Smooth muscle cell (in vitro differentiated cells): ENCODE measurements at regions not wholly inside any gene's neighbourhood (a gene's known extent, or its start where the extent isn't known, plus 50 kb on each side); places are given as distances from the start of the nearest gene placed in this dataset.

ENCODE experiments used
- DNase-seq: peaks from one replicate; lab custom pipeline; 2025; ENCODE audit not compliant: unreplicated experiment; lab: John Stamatoyannopoulos, UW
- H2AFZ ChIP-seq: fragments of 200-600 bp; sonication (generic); 2 replicates; pipeline ENCODE4 v1.6.0; 2016; ENCODE audit warnings: antibody characterized with exemption, low read depth, mild to moderate bottlenecking
- H3F3A ChIP-seq: fragments of 200-600 bp; sonication (generic); 2 replicates; pipeline ENCODE4 v1.6.0; 2017; ENCODE audit warnings: antibody characterized with exemption, low read depth
- H3K27ac ChIP-seq: fragments of 200-600 bp; sonication (generic); 2 replicates; pipeline ENCODE4 v1.5.1; 2016; ENCODE audit warnings: low read depth, mild to moderate bottlenecking
- H3K27me3 ChIP-seq: fragments of 200-600 bp; sonication (generic); 2 replicates; pipeline ENCODE4 v1.6.1; 2016; ENCODE audit warnings: low read depth, mild to moderate bottlenecking
- H3K36me3 ChIP-seq: fragments of 200-600 bp; sonication (generic); 2 replicates; pipeline ENCODE4 v1.5.1; 2016; ENCODE audit warnings: low read depth
- H3K4me1 ChIP-seq: fragments of 200-600 bp; sonication (generic); 2 replicates; pipeline ENCODE4 v1.5.1; 2016; ENCODE audit warnings: low read depth
- H3K4me2 ChIP-seq: fragments of 200-600 bp; sonication (generic); 2 replicates; pipeline ENCODE4 v1.6.0; 2016; ENCODE audit warnings: mild to moderate bottlenecking
- H3K4me3 ChIP-seq: fragments of 200-600 bp; sonication (generic); 2 replicates; pipeline ENCODE4 v1.5.1; 2016; ENCODE audit warnings: mild to moderate bottlenecking
- H3K79me2 ChIP-seq: fragments of 200-600 bp; sonication (generic); 2 replicates; pipeline ENCODE4 v1.6.0; 2016; ENCODE audit warnings: low read depth, mild to moderate bottlenecking
- H3K9ac ChIP-seq: fragments of 200-600 bp; sonication (generic); 2 replicates; pipeline ENCODE4 v1.6.0; 2016; ENCODE audit warnings: low read depth
- H3K9me3 ChIP-seq: fragments of 200-600 bp; sonication (generic); replicated peaks from 2 replicates; pipeline ENCODE4 v1.5.1; 2016; ENCODE audit warnings: low read depth
- H4K20me1 ChIP-seq: fragments of 200-600 bp; sonication (generic); 2 replicates; pipeline ENCODE4 v1.6.0; 2016; ENCODE audit warnings: low read depth
- WGBS: methylation state at CpG from one replicate; pipeline ENCODE4 v1.1.7; 2016; ENCODE audit warnings: low lambda C conversion rate; 5-methylcytosine and 5-hydroxymethylcytosine counted together
- TF ChIP-seq, protein P1 (sequence below): fragments of 200-600 bp; sonication (generic); IDR thresholded peaks from 2 replicates; pipeline ENCODE4 v1.5.1; 2017; ENCODE audit warnings: borderline replicate concordance, mild to moderate bottlenecking, antibody characterized with exemption; ENCODE audit not compliant: insufficient read depth, poor library complexity, severe bottlenecking

DNA sequence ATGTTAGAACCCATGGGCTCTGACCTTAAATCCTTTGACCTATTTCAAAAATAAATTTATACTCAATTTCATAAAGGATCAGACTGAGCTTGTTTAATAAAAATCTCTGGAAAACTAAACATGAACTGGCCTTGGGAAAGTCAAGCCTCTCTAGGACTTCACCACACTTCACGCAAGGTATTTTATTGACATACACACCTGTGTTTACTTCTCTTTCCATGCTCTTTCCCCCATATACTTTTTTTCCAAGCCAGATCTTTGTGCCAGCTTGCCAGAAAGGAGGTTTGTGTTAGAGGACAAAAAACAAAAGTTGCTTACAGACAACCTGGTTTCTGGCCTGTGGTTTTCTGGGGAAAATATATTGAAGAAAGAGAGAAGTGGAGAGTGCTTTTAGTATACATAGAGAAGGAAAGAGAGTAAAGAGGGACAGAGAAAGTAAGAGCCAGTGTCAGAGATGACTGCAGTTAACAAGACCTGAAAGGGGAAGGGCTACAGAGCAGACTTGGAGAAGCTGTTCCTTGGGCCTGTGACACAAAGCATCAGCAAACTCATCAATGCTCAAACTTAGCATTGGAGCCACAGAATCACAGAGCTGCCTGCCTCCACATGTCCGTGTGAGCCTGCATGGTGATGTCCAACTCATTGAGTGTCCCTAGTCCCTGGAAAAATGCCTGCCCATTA, 77.3 kb upstream of the TMTC2 start:
- WGBS: 82% methylated on average over 2 of the region's 2 CpGs
- Histone ChIP-seq H3K9me3 (no peaks in the 10 kb centered on the region), H3K36me3 (no peaks in the 10 kb centered on the region), H3K79me2 (no peaks in the 10 kb centered on the region), H3K4me2 (no peak overlapping the region), H3F3A (no peaks in the 10 kb centered on the region), H3K27ac (no peak overlapping the region), H3K4me3 (no peak overlapping the region), H3K27me3 (no peaks in the 10 kb centered on the region), H3K4me1 (no peaks in the 10 kb centered on the region), H3K9ac (no peak overlapping the region), H2AFZ (no peak overlapping the region), H4K20me1 (no peaks in the 10 kb centered on the region)
- DNase-seq: no peak
- TF ChIP-seq, protein P1, sequence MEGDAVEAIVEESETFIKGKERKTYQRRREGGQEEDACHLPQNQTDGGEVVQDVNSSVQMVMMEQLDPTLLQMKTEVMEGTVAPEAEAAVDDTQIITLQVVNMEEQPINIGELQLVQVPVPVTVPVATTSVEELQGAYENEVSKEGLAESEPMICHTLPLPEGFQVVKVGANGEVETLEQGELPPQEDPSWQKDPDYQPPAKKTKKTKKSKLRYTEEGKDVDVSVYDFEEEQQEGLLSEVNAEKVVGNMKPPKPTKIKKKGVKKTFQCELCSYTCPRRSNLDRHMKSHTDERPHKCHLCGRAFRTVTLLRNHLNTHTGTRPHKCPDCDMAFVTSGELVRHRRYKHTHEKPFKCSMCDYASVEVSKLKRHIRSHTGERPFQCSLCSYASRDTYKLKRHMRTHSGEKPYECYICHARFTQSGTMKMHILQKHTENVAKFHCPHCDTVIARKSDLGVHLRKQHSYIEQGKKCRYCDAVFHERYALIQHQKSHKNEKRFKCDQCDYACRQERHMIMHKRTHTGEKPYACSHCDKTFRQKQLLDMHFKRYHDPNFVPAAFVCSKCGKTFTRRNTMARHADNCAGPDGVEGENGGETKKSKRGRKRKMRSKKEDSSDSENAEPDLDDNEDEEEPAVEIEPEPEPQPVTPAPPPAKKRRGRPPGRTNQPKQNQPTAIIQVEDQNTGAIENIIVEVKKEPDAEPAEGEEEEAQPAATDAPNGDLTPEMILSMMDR: no peak

DNA sequence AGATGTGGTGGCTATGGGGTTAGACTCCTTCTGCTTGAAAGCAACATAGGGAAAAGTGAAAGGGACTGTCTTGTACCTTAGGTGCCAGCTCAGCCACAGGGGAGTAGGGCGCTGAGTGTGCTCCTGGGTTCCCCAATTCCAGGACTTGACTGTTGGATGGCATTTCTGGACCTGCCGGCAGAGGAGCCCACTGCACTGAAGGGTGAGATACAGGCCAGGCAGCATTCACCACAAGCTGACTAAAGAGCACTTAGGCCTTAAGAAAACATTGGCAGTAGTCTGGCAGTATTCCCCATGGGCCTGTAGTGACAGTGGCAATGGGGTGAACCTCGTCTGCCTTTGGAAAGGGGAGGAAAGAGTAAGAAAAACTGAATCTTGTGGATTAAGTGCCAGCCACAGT, 67.1 kb upstream of the TMTC2 start:
- TF ChIP-seq, protein P1: no peak
- Histone ChIP-seq H2AFZ (no peak overlapping the region), H3K4me2 (no peak overlapping the region), H4K20me1 (no peaks in the 10 kb centered on the region), H3K27me3 (no peaks in the 10 kb centered on the region), H3K36me3 (no peaks in the 10 kb centered on the region), H3K9ac (no peak overlapping the region), H3K9me3 (no peaks in the 10 kb centered on the region), H3K79me2 (no peaks in the 10 kb centered on the region), H3K4me1 (no peaks in the 10 kb centered on the region), H3K4me3 (no peak overlapping the region), H3F3A (no peaks in the 10 kb centered on the region), H3K27ac (no peak overlapping the region)
- WGBS: 92% methylated on average over 3 of the region's 3 CpGs
- no peak for DNase-seq

DNA sequence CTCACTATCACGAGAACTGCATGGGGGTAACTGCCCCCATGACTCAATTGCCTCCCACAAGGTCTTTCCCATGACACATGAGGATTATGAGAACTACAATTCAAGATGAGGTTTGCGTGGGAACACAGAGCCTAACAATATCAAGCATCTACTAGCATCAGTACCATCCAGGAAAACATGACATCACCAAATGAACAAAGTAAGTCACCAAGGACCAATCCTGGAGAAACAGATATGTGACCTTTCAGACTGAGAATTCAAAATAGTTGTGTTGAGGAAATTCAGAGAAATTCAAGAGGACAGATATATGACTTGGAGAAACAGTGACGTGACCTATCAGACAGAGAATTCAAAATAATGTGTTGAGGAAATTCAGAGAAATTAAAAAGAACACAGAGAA, 65.8 kb upstream of the TMTC2 start:
- Histone ChIP-seq H2AFZ (no peak overlapping the region), H3K27me3 (no peaks in the 10 kb centered on the region), H3K27ac (no peak overlapping the region), H4K20me1 (no peaks in the 10 kb centered on the region), H3K4me2 (no peak overlapping the region), H3K9me3 (no peaks in the 10 kb centered on the region), H3K36me3 (no peaks in the 10 kb centered on the region), H3K4me1 (no peaks in the 10 kb centered on the region), H3K4me3 (no peak overlapping the region), H3K9ac (no peak overlapping the region), H3F3A (no peaks in the 10 kb centered on the region), H3K79me2 (no peaks in the 10 kb centered on the region)
- TF ChIP-seq, protein P1: no peak
- no peak for DNase-seq
- WGBS: 79% methylated on average over 3 of the region's 3 CpGs

DNA sequence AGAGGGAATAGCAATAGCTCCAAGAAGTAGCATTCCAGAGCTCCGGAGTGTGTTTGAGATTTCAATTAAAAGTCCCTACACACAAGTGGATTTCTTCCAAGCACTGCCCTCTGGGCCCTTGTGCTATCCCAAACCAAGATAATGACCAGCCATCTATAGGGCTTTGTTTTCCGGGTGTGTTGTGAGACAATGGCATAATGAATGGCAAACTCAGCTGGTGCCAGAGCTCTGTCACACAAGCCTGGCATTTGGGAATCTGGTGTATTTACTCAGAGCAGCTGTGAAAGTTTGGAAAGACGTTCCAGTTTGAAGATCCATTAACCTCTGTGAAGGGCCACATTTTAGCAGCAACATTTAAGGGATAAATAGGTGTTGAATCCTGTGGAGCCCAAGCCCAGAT, 61.2 kb upstream of the TMTC2 start:
- Histone ChIP-seq H3F3A (no peaks in the 10 kb centered on the region), H3K27me3 (no peaks in the 10 kb centered on the region), H3K36me3 (no peaks in the 10 kb centered on the region), H3K27ac (no peak overlapping the region), H3K4me1 (no peaks in the 10 kb centered on the region), H3K9me3 (no peaks in the 10 kb centered on the region), H3K79me2 (no peaks in the 10 kb centered on the region), H3K4me2 (no peak overlapping the region), H2AFZ (no peak overlapping the region), H3K4me3 (no peak overlapping the region), H4K20me1 (no peaks in the 10 kb centered on the region), H3K9ac (no peak overlapping the region)
- WGBS: 73% methylated on average over 3 of the region's 3 CpGs
- no peak for DNase-seq
- TF ChIP-seq, protein P1: no peak
